HL-60 (cell line): ENCODE measurements at regions not wholly inside any gene's neighbourhood (a gene's known extent, or its start where the extent isn't known, plus 50 kb on each side); places are given as distances from the start of the nearest gene placed in this dataset.

Source experiments
- DNase-seq, 2 experiments: peaks; one replicate each; pipeline ENCODE4 v3.0.0-alpha.2; 2010 to 2020; ENCODE audit warnings: low read depth in 1 of 2, low spot score in 1 of 2
- H3K27ac ChIP-seq: fragments of 250-450 bp; sonication (Bioruptor Pico); replicated peaks from 2 replicates; pipeline ENCODE4 v1.5.1; 2020; ENCODE audit warnings: mild to moderate bottlenecking, moderate library complexity
- H3K27me3 ChIP-seq: fragments of 250-450 bp; sonication (Bioruptor Pico); 2 replicates; pipeline ENCODE4 v1.5.1; 2021; ENCODE audit warnings: mild to moderate bottlenecking, moderate library complexity; ENCODE audit not compliant: insufficient read depth, poor library complexity, severe bottlenecking
- H3K4me3 ChIP-seq: replicated peaks from 2 replicates; pipeline ENCODE4 v1.5.1; 2011; ENCODE audit warnings: mild to moderate bottlenecking, control low read depth, low read length; ENCODE audit not compliant: insufficient read depth
- GABPA ChIP-seq: IDR thresholded peaks from 2 replicates; pipeline ENCODE4 v1.6.1; 2012; ENCODE audit warnings: low read depth
- POLR2AphosphoS5 ChIP-seq: IDR thresholded peaks from 2 replicates; pipeline ENCODE4 v1.6.1; 2012; ENCODE audit warnings: low read depth
- SPI1 ChIP-seq: IDR thresholded peaks from 2 replicates; pipeline ENCODE4 v1.6.1; 2012; ENCODE audit warnings: low read depth, mild to moderate bottlenecking, borderline replicate concordance
- TF ChIP-seq, protein P1 (sequence below): IDR thresholded peaks from one replicate; pipeline ENCODE4 v1.5.1; 2011; ENCODE audit warnings: low read length, control low read depth, inconsistent platforms; ENCODE audit not compliant: insufficient read depth
- TF ChIP-seq, protein P2 (sequence below): IDR thresholded peaks from 2 replicates; pipeline ENCODE4 v1.6.1; 2012; ENCODE audit warnings: low read depth; ENCODE audit not compliant: insufficient replicate concordance

DNA sequence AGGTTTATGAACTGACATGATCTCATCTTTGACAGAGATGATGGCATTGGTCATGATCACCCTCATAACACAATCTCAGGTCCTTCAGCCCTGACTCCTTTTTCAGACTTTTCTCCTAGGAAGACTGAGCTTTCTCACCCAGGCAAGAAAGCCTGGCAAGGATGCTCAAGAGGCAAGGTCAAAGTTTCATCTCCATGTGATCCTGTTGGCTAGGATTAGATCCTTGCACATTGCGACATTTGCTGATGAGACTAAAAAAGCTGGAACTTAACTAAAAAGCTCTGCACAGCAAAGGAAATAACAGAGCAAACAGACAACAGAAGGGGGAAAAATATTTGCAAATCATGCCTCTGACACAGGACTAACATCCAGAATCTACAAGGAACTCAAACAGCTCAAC lies 444.1 kb upstream of the PSMD7 start:
- Histone ChIP-seq H3K27ac (no peak overlapping the region), H3K27me3 (peaks cover 2% of the 10 kb centered on the region), H3K4me3 (no peak overlapping the region)
- DNase-seq: no peak
- TF ChIP-seq SPI1 (no peak), GABPA (no peak), POLR2AphosphoS5 (no peak)
- TF ChIP-seq, protein P1, sequence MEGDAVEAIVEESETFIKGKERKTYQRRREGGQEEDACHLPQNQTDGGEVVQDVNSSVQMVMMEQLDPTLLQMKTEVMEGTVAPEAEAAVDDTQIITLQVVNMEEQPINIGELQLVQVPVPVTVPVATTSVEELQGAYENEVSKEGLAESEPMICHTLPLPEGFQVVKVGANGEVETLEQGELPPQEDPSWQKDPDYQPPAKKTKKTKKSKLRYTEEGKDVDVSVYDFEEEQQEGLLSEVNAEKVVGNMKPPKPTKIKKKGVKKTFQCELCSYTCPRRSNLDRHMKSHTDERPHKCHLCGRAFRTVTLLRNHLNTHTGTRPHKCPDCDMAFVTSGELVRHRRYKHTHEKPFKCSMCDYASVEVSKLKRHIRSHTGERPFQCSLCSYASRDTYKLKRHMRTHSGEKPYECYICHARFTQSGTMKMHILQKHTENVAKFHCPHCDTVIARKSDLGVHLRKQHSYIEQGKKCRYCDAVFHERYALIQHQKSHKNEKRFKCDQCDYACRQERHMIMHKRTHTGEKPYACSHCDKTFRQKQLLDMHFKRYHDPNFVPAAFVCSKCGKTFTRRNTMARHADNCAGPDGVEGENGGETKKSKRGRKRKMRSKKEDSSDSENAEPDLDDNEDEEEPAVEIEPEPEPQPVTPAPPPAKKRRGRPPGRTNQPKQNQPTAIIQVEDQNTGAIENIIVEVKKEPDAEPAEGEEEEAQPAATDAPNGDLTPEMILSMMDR: no peak
- TF ChIP-seq, protein P2, sequence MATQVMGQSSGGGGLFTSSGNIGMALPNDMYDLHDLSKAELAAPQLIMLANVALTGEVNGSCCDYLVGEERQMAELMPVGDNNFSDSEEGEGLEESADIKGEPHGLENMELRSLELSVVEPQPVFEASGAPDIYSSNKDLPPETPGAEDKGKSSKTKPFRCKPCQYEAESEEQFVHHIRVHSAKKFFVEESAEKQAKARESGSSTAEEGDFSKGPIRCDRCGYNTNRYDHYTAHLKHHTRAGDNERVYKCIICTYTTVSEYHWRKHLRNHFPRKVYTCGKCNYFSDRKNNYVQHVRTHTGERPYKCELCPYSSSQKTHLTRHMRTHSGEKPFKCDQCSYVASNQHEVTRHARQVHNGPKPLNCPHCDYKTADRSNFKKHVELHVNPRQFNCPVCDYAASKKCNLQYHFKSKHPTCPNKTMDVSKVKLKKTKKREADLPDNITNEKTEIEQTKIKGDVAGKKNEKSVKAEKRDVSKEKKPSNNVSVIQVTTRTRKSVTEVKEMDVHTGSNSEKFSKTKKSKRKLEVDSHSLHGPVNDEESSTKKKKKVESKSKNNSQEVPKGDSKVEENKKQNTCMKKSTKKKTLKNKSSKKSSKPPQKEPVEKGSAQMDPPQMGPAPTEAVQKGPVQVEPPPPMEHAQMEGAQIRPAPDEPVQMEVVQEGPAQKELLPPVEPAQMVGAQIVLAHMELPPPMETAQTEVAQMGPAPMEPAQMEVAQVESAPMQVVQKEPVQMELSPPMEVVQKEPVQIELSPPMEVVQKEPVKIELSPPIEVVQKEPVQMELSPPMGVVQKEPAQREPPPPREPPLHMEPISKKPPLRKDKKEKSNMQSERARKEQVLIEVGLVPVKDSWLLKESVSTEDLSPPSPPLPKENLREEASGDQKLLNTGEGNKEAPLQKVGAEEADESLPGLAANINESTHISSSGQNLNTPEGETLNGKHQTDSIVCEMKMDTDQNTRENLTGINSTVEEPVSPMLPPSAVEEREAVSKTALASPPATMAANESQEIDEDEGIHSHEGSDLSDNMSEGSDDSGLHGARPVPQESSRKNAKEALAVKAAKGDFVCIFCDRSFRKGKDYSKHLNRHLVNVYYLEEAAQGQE: no peak

DNA sequence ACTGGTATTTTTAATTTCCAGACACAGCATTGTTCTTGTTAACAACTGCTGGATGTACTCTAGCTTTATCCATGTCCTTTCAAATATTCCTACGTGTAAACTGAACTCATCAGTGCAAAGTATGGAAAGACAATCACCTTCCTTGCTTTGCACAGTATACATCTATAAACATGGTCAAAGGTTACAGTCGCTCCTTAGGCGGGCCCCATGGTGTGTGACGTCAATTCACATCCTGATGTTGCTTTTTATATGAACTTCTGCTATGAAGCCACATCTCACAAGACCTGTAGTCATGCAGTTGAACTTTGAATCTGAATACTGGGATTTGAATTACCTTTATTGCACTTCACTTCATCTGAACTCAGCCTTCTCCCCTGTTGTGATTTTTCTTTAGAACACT lies 447.6 kb upstream of the PSMD7 start:
- Histone ChIP-seq H3K27me3 (no peaks in the 10 kb centered on the region), H3K27ac (no peak overlapping the region), H3K4me3 (no peak overlapping the region)
- TF ChIP-seq SPI1 (no peak), GABPA (no peak), POLR2AphosphoS5 (no peak)
- TF ChIP-seq, protein P1: no peak
- TF ChIP-seq, protein P2: no peak
- DNase-seq: no peak

DNA sequence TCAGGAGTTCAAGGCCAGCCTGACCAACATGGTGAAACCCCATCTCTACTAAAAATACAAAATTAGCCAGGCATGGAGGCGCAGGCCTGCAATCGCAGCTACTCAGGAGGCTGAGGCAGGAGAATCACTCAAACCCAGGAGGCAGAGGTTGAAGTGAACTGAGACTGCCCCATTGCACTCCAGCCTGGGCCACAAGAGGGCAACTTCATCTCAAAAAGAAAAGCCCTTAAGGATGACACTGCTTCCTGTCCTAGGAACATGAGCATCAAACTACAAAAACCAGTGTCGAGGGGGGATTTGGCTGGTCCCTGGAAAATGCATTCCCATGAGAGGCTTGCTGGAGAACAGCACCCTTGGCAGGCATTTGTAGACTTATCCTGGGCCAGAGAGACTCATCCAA lies 449.5 kb upstream of the PSMD7 start:
- Histone ChIP-seq H3K4me3 (no peak overlapping the region), H3K27ac (no peak overlapping the region), H3K27me3 (no peaks in the 10 kb centered on the region)
- no peak for DNase-seq
- TF ChIP-seq, protein P2: no peak
- no peak for TF ChIP-seq SPI1
- no peak for TF ChIP-seq POLR2AphosphoS5
- TF ChIP-seq, protein P1: no peak
- TF ChIP-seq GABPA: no peak
